ENCODE measurements at regions not wholly inside any gene's neighbourhood (a gene's known extent, or its start where the extent isn't known, plus 50 kb on each side); places are given as distances from the start of the nearest gene placed in this dataset.

DNA sequence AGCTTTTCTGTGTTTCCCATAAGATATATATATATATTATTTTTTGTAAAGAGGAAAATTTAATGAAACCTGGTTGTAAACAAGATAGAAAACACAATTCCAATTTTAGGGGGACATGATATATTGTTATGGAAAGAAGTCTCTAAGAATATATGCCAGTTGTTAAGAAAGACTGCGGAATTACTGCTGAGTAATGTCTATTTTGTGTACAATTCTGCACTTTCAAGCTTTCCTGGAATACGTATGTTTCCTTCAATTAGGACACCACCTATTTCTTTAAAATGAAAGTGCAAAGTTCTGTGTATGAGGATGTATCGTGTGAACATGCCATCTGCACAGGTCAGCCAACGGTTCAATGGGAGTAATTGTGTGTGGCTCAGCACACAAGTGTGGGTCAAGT is 760.2 kb downstream of the BRD1 start:
- TF ChIP-seq ZNF112 (tag by site-specific recombination; IDR thresholded peaks at IDR 0.05) = no peak
- no peak for TF ChIP-seq CTCF (tag by site-specific recombination; IDR thresholded peaks at IDR 0.05)
- TF ChIP-seq ZNF530 (tag by site-specific recombination; IDR thresholded peaks at IDR 0.05; ENCODE audit: low read depth) = no peak
- TF ChIP-seq ZNF350 (tag by site-specific recombination; IDR thresholded peaks at IDR 0.05) = no peak
- no peak for TF ChIP-seq ZNF274 (IDR thresholded peaks at IDR 0.05; ENCODE audit: low read length)
- no peak for TF ChIP-seq ZNF274 (tag by site-specific recombination; IDR thresholded peaks at IDR 0.05; ENCODE audit: borderline replicate concordance)
- no peak for TF ChIP-seq ZNF654 (tag by site-specific recombination; IDR thresholded peaks at IDR 0.05; ENCODE audit: low read depth)
- TF ChIP-seq, protein P1, sequence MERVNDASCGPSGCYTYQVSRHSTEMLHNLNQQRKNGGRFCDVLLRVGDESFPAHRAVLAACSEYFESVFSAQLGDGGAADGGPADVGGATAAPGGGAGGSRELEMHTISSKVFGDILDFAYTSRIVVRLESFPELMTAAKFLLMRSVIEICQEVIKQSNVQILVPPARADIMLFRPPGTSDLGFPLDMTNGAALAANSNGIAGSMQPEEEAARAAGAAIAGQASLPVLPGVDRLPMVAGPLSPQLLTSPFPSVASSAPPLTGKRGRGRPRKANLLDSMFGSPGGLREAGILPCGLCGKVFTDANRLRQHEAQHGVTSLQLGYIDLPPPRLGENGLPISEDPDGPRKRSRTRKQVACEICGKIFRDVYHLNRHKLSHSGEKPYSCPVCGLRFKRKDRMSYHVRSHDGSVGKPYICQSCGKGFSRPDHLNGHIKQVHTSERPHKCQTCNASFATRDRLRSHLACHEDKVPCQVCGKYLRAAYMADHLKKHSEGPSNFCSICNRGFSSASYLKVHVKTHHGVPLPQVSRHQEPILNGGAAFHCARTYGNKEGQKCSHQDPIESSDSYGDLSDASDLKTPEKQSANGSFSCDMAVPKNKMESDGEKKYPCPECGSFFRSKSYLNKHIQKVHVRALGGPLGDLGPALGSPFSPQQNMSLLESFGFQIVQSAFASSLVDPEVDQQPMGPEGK (tag by site-specific recombination; IDR thresholded peaks at IDR 0.05) = no peak
- no peak for TF ChIP-seq YY1 (tag by site-specific recombination; IDR thresholded peaks at IDR 0.05)
- no peak for TF ChIP-seq GLI2 (tag by site-specific recombination; IDR thresholded peaks at IDR 0.05; ENCODE audit: borderline replicate concordance, low read depth)
- no peak for TF ChIP-seq ZNF513 (tag by site-specific recombination; IDR thresholded peaks at IDR 0.05)
- TF ChIP-seq ZNF747 (tag by site-specific recombination; IDR thresholded peaks at IDR 0.05) = no peak
